Glomerular visceral epithelial cell (primary cell): ENCODE measurements at regions not wholly inside any gene's neighbourhood (a gene's known extent, or its start where the extent isn't known, plus 50 kb on each side); places are given as distances from the start of the nearest gene placed in this dataset.

Experiments used
- DNase-seq: peaks from one replicate; pipeline ENCODE4 v3.0.0-alpha.2; 2016; ENCODE audit errors: extremely low spot score

DNA sequence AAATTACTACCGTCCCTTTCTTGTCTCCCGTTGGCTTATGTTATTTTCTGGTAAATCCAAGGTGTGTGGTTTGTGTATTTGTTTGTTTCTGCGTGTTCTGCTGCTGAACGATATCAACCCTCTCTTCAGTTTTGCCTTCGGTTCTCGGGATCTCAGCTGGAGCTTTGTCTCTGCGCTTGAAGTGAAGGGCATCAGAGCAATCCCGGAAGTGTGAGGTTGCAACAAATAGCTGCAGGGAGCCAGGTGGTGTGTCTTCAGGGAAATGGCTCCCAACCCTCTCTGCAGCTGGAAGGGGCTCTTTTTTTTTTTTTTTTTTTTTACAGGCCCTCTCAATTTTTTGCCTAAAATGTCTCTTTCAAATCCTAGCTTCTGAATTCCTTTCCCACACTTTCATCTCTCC is 116.4 kb upstream of the RGMA start:
- no peak for DNase-seq

DNA sequence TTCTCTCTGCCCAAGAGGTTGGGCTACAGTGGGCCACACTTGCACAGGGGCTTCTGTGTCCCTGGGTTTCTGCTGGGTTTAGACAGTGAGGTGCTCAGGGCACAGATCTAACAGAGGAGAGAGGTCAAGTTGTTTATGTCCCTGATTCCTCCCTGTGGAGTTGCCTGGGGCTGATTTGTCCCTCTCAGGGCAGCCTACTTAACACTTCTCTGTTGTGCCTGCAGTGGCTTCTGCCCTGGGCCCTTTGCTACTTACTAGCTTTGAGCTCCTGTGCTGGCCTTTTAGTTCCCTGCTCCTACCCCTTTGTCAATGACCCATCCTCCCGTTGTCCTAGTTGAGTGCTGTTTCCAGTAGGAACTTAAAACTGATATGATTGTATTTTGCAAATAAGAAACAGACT is 114.0 kb upstream of the RGMA start:
- no peak for DNase-seq

DNA sequence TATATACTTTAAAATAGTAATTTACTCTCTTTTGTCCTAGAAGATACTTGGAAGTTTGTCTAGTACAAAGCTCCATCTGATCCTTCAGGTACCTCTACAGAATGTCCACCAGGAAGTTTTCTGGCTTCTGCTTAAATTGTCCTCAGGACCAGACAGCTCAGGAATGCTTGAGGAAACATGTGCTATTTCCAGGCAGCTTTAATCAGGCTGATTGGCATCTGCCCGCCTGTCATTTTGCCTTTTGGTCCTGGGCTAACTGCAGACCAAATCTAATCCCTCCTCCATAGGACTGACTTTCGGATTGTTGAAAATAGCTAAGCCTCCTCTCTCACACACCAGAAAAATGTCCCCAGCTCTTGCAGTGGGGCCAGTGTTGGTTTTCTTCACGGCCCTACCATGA is 113.4 kb upstream of the RGMA start:
- DNase-seq: no peak

DNA sequence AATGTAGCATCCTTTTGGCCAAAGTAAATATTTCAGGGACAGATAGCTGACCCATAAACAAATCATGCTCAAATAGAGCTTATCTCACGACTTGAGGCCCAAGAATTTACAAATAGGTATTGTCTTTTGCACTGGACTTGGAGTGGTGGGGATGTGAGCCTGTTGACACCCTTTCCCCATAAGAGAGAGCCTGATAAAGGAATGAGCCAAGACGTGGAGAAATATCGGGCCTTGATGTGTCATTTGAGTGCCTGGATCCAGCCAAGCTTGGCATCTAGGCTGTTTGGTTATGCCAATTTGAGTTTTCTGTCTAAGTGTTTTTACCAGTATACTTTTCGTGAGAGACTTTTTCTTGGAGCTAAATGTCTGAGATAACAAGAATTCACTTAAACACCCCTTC is 112.9 kb upstream of the RGMA start:
- DNase-seq: no peak

DNA sequence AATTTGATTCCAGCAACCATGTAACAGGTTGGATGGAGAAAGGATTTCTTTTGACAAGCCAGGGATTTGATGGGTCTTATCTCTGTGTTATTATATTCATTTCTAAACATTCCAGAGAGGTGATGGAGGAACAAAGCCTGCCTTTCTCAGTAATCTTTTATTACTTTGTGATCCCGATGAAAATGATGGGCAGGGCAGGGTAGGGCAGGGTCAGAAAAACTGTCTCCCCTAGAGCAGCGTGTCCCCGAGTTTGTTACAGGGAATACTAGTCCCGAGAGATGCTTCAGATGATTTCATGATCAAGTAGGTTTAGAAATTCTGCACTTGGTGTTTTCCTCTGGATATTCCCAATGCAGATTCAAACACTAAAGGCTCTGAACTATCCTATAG is 111.8 kb upstream of the RGMA start:
- DNase-seq: no peak

DNA sequence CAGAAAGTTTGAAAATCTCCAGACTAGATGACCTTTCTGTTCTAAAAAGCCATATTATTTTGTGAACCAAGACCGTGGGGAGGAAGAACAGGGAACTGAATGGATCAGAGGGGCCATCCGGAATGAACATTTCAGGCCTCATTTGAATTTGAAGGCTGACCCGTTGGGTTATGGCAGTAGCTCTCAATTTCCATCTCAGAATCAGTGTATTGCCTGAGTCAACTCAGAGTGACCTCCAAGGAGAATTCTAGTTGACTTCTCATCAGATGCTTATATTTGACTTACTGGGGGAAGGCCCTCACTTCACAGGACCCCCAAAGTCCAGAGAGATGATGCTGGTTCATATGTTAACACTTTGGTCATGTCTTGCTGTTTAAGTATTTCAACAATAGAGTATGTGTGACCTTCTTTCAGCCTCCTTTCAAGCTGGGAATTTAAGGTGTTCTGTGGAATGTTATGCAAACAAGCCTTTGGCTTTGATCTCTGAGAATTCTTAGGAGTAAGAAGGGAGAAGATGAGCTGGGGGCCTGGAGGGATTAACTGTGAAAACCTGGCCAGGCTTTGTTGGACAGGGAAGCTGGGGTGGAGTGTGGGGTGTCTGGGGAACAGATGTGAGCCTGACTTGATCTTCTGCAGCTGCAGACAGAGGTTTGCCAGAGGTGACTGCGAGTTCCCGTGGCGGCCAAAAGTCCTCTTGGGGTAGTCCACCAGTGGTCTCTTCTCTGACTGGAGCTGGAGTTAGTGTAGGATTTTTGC is 111.2 kb upstream of the RGMA start:
- DNase-seq: no peak

DNA sequence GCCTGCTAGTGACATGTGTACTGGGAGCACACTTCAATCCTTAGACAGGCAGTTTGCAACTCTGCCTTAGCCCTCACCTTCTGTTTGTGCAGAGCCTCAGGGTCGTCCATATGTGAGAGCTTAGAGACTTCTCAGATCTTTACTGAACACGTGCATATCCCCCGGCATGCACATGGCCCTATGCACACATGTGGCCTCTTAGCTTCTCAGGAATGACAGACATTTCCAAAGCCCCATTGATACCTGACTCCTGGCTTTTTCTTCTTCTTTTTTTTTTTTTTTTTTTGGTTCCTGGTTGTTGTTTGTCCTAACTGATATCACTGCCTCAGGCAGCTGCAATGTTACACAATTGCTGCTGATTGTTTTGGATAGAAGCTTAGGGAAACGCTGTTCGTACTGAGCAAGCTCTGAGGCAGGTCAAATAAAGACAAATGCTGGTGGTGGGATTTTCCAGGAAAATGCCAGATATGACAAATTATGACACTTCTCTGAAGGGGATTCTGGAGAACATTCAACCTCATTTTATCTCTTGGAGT is 107.2 kb upstream of the RGMA start:
- DNase-seq: no peak

DNA sequence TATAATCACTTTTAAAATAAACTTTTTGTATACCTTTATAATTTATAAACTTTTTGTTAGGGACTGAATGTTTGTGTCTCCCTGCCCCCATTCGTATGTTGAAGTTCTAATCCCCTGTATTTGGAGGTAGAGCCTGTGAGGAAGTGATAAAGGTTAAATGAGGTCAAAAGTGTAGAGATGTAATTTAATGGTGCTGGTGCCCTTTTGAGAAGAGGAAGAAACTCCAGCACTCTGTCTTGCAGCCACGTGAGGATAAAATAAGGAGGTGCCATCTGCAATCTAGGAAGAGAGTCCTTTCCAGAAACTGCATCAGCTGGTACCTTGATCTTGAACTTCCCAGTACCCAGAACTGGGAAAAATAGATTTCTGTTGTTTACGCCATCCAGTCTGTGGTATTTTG is 106.1 kb upstream of the RGMA start:
- DNase-seq: no peak

DNA sequence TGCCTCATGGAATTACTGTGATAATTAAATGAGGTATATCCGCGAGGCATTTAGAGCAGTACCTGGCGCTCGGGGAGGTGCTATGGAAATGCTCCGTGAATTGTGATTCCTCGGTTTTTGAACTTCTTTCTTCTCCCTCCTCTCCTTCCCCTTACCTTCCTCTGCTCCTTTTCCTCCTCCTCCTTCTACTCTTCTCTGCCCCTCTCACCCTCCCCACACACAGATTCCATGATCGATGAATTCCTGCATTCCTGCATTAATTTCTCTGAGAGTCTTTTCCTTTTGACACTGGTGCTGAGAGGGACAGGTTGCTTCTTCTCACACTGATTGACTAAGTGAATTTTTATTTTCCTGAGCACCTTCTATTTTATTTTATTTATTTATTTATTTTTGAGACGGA is 101.2 kb upstream of the RGMA start:
- DNase-seq: no peak

DNA sequence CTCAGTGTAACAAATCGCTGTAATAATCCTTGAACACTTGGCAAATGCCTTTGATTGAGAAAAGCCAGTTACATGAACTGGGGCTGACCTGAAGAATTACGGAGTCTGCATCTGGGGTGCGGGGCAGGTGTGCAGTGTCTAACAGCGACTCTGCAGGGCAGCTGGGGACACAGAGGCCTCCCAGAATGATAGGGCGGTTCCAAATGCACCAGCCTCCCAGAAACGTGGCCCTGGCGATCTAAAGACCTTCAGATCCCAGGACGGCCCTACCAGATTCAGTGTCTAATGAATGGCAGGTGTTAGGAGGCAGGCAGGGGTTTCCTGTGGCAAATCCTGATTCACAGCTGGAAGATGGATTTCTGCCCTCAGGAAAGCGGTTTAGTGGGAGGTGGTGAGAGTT is 100.5 kb upstream of the RGMA start:
- no peak for DNase-seq

DNA sequence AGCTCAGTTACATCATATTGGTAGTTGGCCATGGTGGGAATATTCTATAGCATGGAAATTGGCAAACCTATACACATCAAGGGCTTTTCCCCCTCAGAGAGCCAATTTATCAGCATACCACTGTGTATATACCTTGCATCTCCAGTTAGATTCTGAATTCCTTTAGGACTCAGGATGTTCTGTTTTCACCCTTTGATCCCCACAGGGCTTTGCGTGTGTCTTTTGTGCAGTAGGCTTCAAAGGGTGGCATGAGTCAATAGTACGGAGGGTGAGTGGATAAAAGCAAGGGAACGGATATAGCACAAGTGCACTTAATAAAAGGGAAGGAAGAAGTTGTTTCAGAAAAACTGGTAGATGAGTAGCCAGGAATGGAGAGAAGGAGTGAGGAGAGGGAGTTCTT is 99.2 kb upstream of the RGMA start:
- DNase-seq: no peak

DNA sequence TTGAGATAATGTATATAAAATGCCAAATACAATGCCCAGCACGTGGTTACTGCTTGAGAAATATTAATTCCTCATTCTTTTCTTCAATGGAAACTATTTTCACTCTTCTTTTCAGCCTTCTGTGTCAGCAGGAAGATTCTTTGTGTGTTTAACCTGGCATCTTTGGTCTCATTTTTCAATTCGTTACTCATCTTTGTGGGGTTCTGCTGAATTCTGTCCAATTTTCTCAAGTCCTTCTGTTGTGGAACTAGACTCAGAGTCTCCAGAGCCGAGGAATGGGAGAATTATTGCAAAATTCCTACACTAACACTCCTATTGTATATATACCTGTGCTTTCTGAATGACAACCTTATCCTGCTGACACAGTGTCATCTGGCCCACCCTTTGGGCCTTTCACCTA is 96.8 kb upstream of the RGMA start:
- no peak for DNase-seq

DNA sequence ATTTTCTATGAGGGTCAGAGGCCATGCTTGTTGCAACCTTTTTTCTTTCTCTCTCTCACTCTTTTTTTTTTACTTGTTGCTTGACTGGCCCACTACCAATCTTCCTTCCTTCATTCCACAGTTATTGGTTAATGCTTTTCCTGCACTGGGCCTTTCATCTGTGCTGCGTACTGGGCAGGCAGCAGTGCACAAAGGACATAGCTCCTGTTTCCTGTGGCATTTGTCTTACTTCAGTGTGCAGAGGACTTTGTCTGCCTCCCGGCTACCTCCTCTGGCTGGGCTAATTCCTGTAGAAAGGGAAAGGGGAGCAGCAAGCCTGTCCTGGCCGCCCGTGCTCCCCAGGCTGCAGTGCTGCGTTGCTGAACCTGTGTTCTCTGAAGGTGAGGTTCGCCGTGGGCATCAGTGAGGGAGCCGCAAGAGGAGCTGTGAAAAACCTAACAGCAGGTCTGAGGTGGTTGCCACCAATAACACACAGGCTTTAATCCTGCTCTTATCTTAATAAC is 93.7 kb upstream of the RGMA start:
- DNase-seq: no peak

DNA sequence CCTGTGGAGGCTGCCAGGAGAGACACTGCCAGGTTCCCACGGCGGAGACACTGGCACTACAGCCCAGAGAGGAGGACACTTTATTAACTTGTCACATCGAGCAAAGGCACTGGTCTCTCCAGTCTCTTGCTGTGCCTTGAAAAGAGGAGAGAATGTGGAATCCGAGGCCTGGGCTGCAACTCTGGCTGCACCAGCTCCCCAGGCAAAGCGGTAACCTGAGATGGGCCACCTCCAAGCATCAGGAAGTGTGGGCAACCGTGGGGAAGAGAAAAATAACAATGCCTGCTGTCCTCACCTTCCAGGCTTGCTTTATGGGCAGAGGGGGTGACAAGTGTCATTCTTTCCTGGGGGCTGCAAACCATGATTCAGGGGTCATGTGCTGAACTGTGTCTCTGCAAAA is 91.6 kb upstream of the RGMA start:
- no peak for DNase-seq

DNA sequence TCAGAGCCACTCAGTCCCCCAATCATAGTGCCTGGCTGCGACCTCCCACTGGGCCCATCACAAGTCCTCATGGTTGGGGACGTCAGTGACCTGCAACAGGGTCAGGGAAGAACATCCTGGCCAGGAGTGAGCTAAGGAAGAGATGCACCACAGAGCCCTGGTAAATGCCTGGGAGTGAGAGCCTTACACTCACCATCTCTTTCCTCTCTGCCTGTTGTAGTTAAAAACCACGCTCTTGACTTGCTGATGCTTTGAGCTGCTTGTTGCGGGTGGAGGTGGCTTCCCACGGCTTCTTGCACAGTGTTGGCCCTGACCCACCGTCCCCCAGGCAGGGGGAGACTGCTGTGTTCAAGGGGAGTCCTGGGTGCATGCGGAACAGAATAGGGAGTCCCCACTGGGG is 91.1 kb upstream of the RGMA start:
- no peak for DNase-seq

DNA sequence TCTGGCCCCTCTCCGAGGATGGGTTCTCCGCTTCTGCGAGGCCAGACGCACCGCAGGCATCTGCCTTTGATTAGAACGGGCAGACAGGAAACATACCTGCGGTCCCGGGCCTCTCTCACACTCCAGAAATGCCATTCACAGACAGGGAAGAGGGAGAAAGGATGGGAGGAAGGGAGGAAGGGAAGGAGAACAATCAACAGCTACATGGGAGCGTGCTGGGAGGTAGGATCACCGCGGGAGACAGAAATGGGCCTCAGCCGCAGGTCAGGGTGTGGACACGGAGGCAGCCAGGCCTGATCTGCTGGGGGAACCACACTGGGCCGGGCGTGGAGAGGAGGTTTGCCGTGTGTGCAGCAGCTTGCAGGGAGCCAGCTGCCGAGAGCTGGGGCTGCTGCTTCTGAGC is 90.7 kb upstream of the RGMA start:
- DNase-seq: no peak

DNA sequence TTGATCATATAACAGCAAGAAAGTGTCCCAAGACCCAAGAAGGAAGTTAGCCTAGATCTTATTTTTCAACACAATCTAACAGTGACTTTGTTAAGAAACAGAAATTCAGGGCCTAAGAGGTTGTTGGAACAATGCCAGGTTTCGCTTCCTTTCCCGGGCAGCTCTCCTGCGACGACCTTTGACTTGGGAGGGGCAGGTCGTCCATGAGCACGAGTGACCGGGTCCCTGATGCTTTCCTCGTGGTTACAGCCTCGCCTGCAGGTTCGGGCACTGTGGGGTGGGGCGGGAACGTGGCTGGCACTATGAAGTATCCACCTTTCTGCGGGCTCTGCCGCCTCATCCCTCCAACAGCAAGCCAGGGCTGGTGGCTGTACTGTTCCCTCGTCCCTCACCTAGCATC is 90.1 kb upstream of the RGMA start:
- DNase-seq: no peak

DNA sequence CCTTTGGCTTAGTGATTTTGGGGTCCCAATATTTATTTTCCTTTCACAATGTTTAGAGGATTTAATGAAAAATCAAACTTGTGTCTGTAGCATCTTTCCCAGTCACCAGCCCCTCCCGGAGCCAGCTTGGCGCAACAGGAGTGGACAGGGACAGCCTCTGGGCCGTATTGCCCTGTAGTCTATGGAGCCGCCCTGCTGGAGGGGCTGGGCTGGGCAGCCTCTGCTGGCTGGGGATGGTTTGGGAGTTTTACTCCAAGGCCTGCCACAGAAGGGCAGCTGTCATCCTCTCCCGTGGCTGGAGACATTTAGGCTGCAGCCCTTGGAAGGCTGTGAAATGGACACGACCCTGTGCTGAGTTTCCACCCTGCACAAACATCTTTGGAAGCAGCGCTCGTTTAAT is 89.4 kb upstream of the RGMA start:
- DNase-seq: no peak

DNA sequence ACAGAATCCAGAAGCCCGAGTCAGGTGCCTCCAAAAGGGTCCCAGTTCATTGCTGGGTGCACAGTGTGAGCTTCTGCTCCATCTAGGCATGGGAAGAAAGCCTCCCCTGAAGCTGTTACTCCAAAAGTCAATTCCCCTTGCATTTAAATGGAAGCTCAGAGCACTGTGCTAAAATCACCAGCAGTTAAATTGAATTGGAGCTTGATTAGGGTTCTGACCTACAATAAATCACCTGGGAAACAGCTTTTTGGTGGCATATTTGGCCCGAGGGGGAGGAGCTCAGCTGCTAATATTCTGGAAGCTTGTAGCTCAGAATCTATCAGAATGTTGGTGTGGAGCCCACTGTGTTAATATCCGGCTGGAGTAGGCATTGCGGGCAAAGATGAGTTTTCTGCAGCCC is 87.1 kb upstream of the RGMA start:
- DNase-seq: no peak

DNA sequence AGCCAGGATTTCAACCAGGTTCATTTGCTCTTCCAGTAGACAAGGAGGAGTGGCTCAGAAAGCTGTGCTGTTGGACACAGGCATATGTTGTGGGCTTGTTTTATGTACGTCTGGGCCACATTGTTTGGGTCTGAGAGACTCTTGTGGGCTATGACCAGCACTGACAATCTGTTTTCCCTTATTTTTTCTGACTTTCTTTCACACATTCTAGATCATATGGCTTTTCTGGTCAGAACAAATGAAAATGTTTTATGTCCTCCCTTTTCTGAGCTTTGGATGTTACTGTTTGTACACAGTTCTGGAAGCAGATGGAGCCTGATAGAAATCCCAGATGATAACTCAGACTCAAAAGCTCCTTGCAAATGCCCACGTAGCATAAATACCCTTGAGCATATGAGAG is 85.8 kb upstream of the RGMA start:
- no peak for DNase-seq

DNA sequence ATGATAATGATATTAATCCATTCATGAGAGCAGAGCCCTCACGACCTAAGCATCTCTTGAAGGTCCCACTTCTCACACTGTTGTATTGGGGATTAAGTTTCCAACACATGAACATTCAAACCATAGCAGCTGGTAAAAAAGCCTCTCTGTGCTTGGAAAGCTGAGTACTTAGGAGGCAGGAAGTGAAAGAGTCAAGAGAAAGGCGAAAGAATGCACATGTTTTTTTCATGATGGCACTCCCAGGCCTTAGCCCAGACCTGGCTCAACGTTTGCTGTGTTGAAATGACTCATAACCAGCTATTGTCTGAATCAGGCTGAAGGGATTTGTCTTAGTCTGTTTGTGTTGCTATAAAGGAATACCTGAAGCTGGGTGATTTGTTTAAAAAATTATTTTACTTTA is 84.4 kb upstream of the RGMA start:
- no peak for DNase-seq

DNA sequence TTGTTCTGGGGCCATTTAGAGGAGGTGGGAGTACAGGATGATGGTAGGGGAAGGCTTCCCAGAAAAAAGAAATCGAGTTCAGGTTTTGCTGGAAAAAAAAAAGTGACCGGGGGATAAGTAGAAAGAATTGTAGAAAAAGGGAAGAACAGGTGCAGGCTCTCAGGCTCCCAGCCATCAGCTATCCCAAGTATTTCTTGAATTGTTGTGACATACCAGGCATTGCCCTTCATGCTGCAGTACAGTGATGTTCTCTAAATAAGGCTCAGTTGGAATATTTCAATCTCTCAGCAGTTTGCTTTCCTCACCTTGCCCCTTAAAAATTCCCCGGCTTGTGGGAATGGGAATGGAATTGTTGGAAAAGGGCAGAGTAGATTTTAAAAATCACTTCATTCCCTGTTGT is 82.5 kb upstream of the RGMA start:
- DNase-seq: no peak

DNA sequence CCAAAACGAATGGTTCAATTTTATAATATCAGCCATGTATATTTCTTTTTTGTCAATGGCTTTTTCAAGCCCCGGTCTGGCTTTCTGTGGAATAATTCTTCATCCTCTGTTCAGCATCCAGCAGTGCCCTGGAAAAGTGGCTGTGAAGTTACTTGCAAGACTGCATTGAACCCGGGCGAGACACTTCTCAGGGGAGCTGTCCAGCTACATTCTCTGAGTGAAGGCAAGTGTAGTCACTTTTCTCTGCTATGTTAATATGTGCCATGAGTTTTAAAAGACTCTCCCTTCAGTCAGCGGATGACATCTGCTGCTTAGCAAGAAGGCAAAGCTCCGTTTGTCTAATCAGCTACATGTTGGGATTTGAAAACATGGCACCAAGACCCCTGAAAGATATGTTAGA is 81.3 kb upstream of the RGMA start:
- no peak for DNase-seq

DNA sequence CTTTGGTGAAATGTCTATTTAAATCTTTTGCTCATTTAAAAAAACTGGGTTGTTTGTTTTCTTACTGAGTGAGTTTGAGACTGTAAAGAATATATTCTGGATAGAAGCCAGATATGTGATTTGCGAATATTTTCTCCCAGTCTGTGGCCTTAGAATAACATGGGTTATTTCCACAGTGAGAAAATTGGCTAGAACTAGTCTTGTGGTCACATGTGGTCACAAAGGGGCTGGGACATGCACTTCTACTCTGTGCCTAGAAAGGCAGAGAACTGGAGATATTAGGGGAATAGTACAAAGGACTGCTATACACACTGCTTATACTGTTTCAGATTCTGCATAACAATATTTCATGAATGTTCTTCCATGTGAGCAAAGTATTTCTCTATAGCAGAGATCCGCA is 79.9 kb upstream of the RGMA start:
- DNase-seq: no peak
